SK-N-SH (cell line): ENCODE measurements at regions not wholly inside any gene's neighbourhood (a gene's known extent, or its start where the extent isn't known, plus 50 kb on each side); places are given as distances from the start of the nearest gene placed in this dataset.

Source experiments
- CTCF ChIA-PET: fragments of 300-600, 350-600 bp; formaldehyde crosslinking; extraction: SDS; loops from one replicate; lab custom pipeline; 2021; lab: Yijun Ruan, JAX
- POLR2A ChIA-PET: fragments of 350-600 bp; sonication (Branson Sonifier 250); formaldehyde crosslinking; extraction: SDS; loops from one replicate; lab custom pipeline; 2020; ENCODE audit warnings: antibody characterized with exemption, inconsistent platforms; lab: Yijun Ruan, JAX
- DNase-seq: peaks from one replicate; pipeline ENCODE4 v3.0.0; 2012
- H2AFZ ChIP-seq: fragments of 200-600 bp; sonication (generic); 2 replicates; pipeline ENCODE4 v1.8.1; 2016; ENCODE audit warnings: antibody characterized with exemption, mild to moderate bottlenecking, low read depth
- H3F3A ChIP-seq: fragments of 200-600 bp; sonication (generic); replicated peaks from 2 replicates; pipeline ENCODE3; 2016; ENCODE audit warnings: antibody characterized with exemption, mild to moderate bottlenecking; ENCODE audit not compliant: insufficient read depth
- H3K27ac ChIP-seq, 2 experiments: fragments of 200-500 bp in 1 of 2; fragments of 200-600 bp in 1 of 2; sonication (Bioruptor generic) in 1 of 2; sonication (generic), shearing (Covaris generic) in 1 of 2; 2 replicates each; pipeline versions ENCODE4 v1.5.1 to v1.6.1; 2014 to 2016; ENCODE audit warnings: low read depth in 2 of 2, inconsistent platforms in 1 of 2, low read length in 1 of 2, mild to moderate bottlenecking in 1 of 2, mixed read lengths in 1 of 2
- H3K27me3 ChIP-seq: fragments of 200-600 bp; sonication (generic), shearing (Covaris generic); 2 replicates; pipeline ENCODE4 v1.6.1; 2016; ENCODE audit warnings: mixed run types; ENCODE audit not compliant: insufficient read depth
- H3K36me3 ChIP-seq, 2 experiments: fragments of 200-500 bp in 1 of 2; fragments of 200-600 bp in 1 of 2; sonication (Bioruptor generic) in 1 of 2; sonication (generic) in 1 of 2; replicated peaks in 1 of 2; 2 replicates each; pipeline versions ENCODE3 to v1.5.1; 2014 to 2016; ENCODE audit warnings: low read length in 1 of 2, mild to moderate bottlenecking in 1 of 2; ENCODE audit not compliant: insufficient read depth in 2 of 2, control insufficient read depth in 1 of 2
- H3K4me1 ChIP-seq, 2 experiments: fragments of 200-500 bp in 1 of 2; fragments of 200-600 bp in 1 of 2; sonication (Bioruptor generic) in 1 of 2; sonication (generic), shearing (Covaris generic) in 1 of 2; 2 replicates each; pipeline versions ENCODE4 v1.5.1 to v1.6.1; 2014 to 2016; ENCODE audit warnings: low read depth in 1 of 2, low read length in 1 of 2, mixed run types in 1 of 2; ENCODE audit not compliant: insufficient read depth in 2 of 2, control insufficient read depth in 1 of 2
- H3K4me2 ChIP-seq: fragments of 200-600 bp; sonication (generic), shearing (Covaris generic); 2 replicates; pipeline ENCODE4 v1.6.1; 2017; ENCODE audit warnings: mixed run types
- H3K4me3 ChIP-seq, 2 experiments: fragments of 200-500 bp in 1 of 2; fragments of 200-600 bp in 1 of 2; sonication (Bioruptor generic) in 1 of 2; sonication (generic), shearing (Covaris generic) in 1 of 2; 2 replicates each; pipeline versions ENCODE4 v1.5.1 to v1.8.1; 2014 to 2016; ENCODE audit warnings: low read depth in 2 of 2, inconsistent platforms in 1 of 2, low read length in 1 of 2, mild to moderate bottlenecking in 1 of 2, mixed read lengths in 1 of 2, moderate library complexity in 1 of 2
- H3K79me2 ChIP-seq: fragments of 200-600 bp; sonication (generic); 2 replicates; pipeline ENCODE4 v1.8.1; 2017; ENCODE audit warnings: mild to moderate bottlenecking; ENCODE audit not compliant: insufficient read depth
- H3K9ac ChIP-seq: fragments of 200-600 bp; sonication (generic); 2 replicates; pipeline ENCODE4 v1.6.1; 2017; ENCODE audit warnings: mixed run types
- H3K9me2 ChIP-seq: fragments of 200-600 bp; sonication (generic); 2 replicates; pipeline ENCODE4 v1.6.1; 2017; ENCODE audit warnings: mixed run types
- H3K9me3 ChIP-seq: fragments of 200-600 bp; sonication (generic); 2 replicates; pipeline ENCODE4 v1.6.1; 2017; ENCODE audit warnings: mixed run types, mild to moderate bottlenecking, moderate library complexity
- H4K20me1 ChIP-seq: fragments of 200-600 bp; sonication (generic); 2 replicates; pipeline ENCODE4 v1.6.1; 2017; ENCODE audit warnings: mild to moderate bottlenecking, mixed run types; ENCODE audit not compliant: insufficient read depth
- CHD2 ChIP-seq: fragments of 150-350 bp; IDR thresholded peaks from 2 replicates; pipeline ENCODE4 v1.6.1; 2018; ENCODE audit warnings: low read length; ENCODE audit not compliant: partially characterized antibody
- ELF1 ChIP-seq: IDR thresholded peaks from 2 replicates; pipeline ENCODE4 v1.4.0; 2012
- EP300 ChIP-seq, 2 experiments: IDR thresholded peaks; 2 replicates each; pipeline versions ENCODE4 v1.4.0 to v1.6.1; 2012; ENCODE audit warnings: borderline replicate concordance in 1 of 2, low read depth in 1 of 2, low read length in 1 of 2
- EZH2phosphoT487 ChIP-seq: fragments of 200-600 bp; sonication (generic); IDR thresholded peaks from 2 replicates; pipeline ENCODE4 v1.6.1; 2017; ENCODE audit warnings: low read depth, mixed run types, mild to moderate bottlenecking, antibody characterized with exemption, moderate library complexity, borderline replicate concordance
- FOSL2 ChIP-seq: IDR thresholded peaks from 2 replicates; pipeline ENCODE4 v1.4.0; 2012; ENCODE audit warnings: low read depth, mild to moderate bottlenecking, moderate library complexity, borderline replicate concordance
- FOXM1 ChIP-seq: IDR thresholded peaks from 2 replicates; pipeline ENCODE4 v1.4.0; 2012; ENCODE audit warnings: low read depth, mild to moderate bottlenecking
- JUND ChIP-seq: IDR thresholded peaks from 2 replicates; pipeline ENCODE4 v1.4.0; 2012
- MAX ChIP-seq: IDR thresholded peaks from 2 replicates; pipeline ENCODE4 v1.4.0; 2012; ENCODE audit warnings: low read depth
- MXI1 ChIP-seq: IDR thresholded peaks from 2 replicates; pipeline ENCODE4 v1.6.1; 2012; ENCODE audit warnings: mild to moderate bottlenecking, low read depth, low read length, improper control_type of control experiment
- NFIC ChIP-seq: IDR thresholded peaks from 2 replicates; pipeline ENCODE4 v1.4.0; 2012; ENCODE audit warnings: borderline replicate concordance
- NRF1 ChIP-seq: IDR thresholded peaks from 2 replicates; pipeline ENCODE4 v1.6.1; 2012; ENCODE audit warnings: low read depth, mild to moderate bottlenecking, low read length
- RAD21 ChIP-seq: IDR thresholded peaks from 2 replicates; pipeline ENCODE4 v1.6.1; 2012; ENCODE audit warnings: mild to moderate bottlenecking, low read length
- RFX5 ChIP-seq: IDR thresholded peaks from 2 replicates; pipeline ENCODE4 v1.6.1; 2012; ENCODE audit warnings: mild to moderate bottlenecking, improper control_type of control experiment, low read length
- RXRA ChIP-seq: IDR thresholded peaks from 2 replicates; pipeline ENCODE4 v1.4.0; 2012; ENCODE audit warnings: low read depth, mild to moderate bottlenecking, borderline replicate concordance
- SMC3 ChIP-seq: IDR thresholded peaks from 2 replicates; pipeline ENCODE4 v1.6.1; 2012; ENCODE audit warnings: low read depth, low read length, improper control_type of control experiment
- TAF1 ChIP-seq: IDR thresholded peaks from 2 replicates; pipeline ENCODE4 v1.6.1; 2012; ENCODE audit warnings: low read depth, mild to moderate bottlenecking, low read length, moderate library complexity, borderline replicate concordance
- TCF12 ChIP-seq: IDR thresholded peaks from 2 replicates; pipeline ENCODE4 v1.4.0; 2012
- USF1 ChIP-seq: IDR thresholded peaks from 2 replicates; pipeline ENCODE4 v1.4.0; 2012; ENCODE audit warnings: low read depth, borderline replicate concordance
- USF2 ChIP-seq: fragments of 150-350 bp; IDR thresholded peaks from 2 replicates; pipeline ENCODE4 v1.6.1; 2017; ENCODE audit warnings: antibody characterized with exemption, low read length, low read depth, borderline replicate concordance
- YY1 ChIP-seq: IDR thresholded peaks from 2 replicates; pipeline ENCODE4 v1.4.0; 2012; ENCODE audit warnings: low read depth, mild to moderate bottlenecking
- WGBS: methylation state at CpG from one replicate; pipeline ENCODE4 v1.1.6; 2017; ENCODE audit warnings: low lambda C conversion rate; 5-methylcytosine and 5-hydroxymethylcytosine counted together
- TF ChIP-seq, protein P1 (sequence below): IDR thresholded peaks from 2 replicates; pipeline ENCODE4 v1.6.1; 2012; ENCODE audit warnings: mild to moderate bottlenecking, low read depth, low read length, moderate library complexity

DNA sequence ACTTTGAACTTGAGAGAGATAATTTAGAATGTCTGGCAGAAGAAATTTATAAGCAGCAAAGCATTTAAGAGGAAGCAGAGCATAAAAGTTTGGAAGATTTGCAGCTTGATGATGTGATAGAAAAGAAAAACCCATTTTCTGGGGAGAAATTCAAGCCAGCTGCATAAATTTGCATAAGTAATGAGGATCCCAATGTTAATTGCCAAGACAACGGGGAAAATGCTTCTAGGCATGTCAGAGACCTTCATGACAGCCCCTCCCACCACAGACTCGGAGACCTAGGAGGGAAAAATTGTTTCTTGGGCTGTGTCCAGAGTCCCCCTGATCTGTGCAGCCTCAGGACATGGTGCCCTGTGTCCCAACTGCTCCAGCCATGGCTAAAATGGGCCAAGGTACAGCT lies 263.6 kb upstream of the POT1 start:
- no peaks in the 10 kb centered on the region for H3K9me2 ChIP-seq
- H3K9me3 ChIP-seq: no peaks in the 10 kb centered on the region
- no peak overlapping the region for H3K27ac ChIP-seq
- TF ChIP-seq NRF1 (no peak), RFX5 (no peak), CHD2 (no peak)
- TF ChIP-seq, all 33 proteins: peak for 0
- no peak for DNase-seq
- Histone ChIP-seq H3K27me3 (no peaks in the 10 kb centered on the region), H3F3A (no peaks in the 10 kb centered on the region), H3K36me3 (no peaks in the 10 kb centered on the region), H3K9ac (no peak overlapping the region), H2AFZ (no peak overlapping the region), H3K4me3 (no peak overlapping the region), H3K4me1 (no peaks in the 10 kb centered on the region; a peak in 1 of 4 replicates), H4K20me1 (no peaks in the 10 kb centered on the region), H3K79me2 (no peaks in the 10 kb centered on the region), H3K4me2 (no peak overlapping the region)
- CTCF ChIA-PET: no interaction called here
- WGBS: 9% methylated on average over 2 of the region's 2 CpGs
- POLR2A ChIA-PET: no interaction called here

GRCh38 chr7:125184801-125185200 lies 255.2 kb upstream of the POT1 start:
- Histone ChIP-seq H3K4me1 (no peaks in the 10 kb centered on the region), H3K4me3 (no peak overlapping the region), H3F3A (no peaks in the 10 kb centered on the region), H3K27ac (no peak overlapping the region), H3K4me2 (no peak overlapping the region), H3K79me2 (no peaks in the 10 kb centered on the region), H3K9me3 (no peaks in the 10 kb centered on the region), H3K36me3 (no peaks in the 10 kb centered on the region), H3K27me3 (no peaks in the 10 kb centered on the region)
- WGBS: 35% methylated on average over 1 of the region's 1 CpG
- no peak for DNase-seq
- TF ChIP-seq CHD2 (no peak), NFIC (no peak), TAF1 (no peak), USF1 (no peak), JUND (no peak), RXRA (no peak), EP300 (IDR thresholded peaks at IDR 0.05; ENCODE audit: borderline replicate concordance in 1 of 2, low read depth in 1 of 2, low read length in 1 of 2) (no peak), ELF1 (no peak), SMC3 (no peak), FOXM1 (no peak), TCF12 (no peak), NRF1 (no peak), EZH2phosphoT487 (no peak), MXI1 (no peak), USF2 (no peak), MAX (no peak), YY1 (no peak), FOSL2 (no peak), RAD21 (no peak)
- TF ChIP-seq, protein P1, sequence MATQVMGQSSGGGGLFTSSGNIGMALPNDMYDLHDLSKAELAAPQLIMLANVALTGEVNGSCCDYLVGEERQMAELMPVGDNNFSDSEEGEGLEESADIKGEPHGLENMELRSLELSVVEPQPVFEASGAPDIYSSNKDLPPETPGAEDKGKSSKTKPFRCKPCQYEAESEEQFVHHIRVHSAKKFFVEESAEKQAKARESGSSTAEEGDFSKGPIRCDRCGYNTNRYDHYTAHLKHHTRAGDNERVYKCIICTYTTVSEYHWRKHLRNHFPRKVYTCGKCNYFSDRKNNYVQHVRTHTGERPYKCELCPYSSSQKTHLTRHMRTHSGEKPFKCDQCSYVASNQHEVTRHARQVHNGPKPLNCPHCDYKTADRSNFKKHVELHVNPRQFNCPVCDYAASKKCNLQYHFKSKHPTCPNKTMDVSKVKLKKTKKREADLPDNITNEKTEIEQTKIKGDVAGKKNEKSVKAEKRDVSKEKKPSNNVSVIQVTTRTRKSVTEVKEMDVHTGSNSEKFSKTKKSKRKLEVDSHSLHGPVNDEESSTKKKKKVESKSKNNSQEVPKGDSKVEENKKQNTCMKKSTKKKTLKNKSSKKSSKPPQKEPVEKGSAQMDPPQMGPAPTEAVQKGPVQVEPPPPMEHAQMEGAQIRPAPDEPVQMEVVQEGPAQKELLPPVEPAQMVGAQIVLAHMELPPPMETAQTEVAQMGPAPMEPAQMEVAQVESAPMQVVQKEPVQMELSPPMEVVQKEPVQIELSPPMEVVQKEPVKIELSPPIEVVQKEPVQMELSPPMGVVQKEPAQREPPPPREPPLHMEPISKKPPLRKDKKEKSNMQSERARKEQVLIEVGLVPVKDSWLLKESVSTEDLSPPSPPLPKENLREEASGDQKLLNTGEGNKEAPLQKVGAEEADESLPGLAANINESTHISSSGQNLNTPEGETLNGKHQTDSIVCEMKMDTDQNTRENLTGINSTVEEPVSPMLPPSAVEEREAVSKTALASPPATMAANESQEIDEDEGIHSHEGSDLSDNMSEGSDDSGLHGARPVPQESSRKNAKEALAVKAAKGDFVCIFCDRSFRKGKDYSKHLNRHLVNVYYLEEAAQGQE: no peak
- TF ChIP-seq, all 33 proteins: peak for 0
- no peaks in the 10 kb centered on the region for H3K9me2 ChIP-seq
- ChIA-PET POLR2A (no interaction called here), CTCF (interaction anchor here (1.2 kb wide), 1 partner anchor 17 kb away, joined by 3 read pairs; no protein-coding TSS in a partner anchor)
- no peak overlapping the region for H2AFZ ChIP-seq
- H3K9ac ChIP-seq: no peak overlapping the region
- H4K20me1 ChIP-seq: no peaks in the 10 kb centered on the region
